ENCODE measurements at regions not wholly inside any gene's neighbourhood (a gene's known extent, or its start where the extent isn't known, plus 50 kb on each side); places are given as distances from the start of the nearest gene placed in this dataset.
A peak's percentile ranks its signal among the peaks of the same experiment; 100 is the strongest.

DNA sequence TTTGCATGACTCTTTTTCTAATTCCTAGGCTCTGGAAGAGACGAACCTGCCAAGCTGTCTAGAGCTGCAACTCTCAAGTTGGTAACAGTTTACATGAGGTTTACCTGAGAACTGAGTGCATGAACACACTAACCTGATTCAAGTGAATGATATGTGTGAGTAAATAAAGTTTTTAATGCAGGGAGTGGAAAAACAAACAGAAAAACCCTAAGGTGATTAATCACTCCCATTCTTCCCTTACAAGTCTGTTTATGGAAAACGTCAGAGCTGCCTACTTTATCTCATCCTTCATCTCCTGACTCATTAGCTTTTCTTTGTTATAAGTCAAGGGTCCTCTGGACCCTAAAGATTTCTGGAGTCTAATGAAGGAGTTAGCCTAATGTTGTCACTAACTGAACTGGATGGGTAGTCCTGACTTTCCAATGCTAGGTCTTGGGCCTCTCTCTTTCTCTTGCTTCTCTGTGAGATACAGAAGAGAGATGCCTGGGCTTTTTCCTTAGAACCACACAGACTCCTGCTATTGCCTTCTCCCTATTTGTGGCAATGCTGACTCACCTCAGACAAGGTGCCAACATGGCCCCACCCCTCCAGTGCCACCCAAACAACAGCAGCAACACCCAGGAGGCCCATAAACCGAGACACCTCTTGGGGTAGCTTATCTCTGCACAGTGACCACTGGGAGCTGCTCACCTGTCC is 952.4 kb downstream of the EPHA4 start:
- no peak for DNase-seq (ENCODE audit: low read depth in 3 of 3)

DNA sequence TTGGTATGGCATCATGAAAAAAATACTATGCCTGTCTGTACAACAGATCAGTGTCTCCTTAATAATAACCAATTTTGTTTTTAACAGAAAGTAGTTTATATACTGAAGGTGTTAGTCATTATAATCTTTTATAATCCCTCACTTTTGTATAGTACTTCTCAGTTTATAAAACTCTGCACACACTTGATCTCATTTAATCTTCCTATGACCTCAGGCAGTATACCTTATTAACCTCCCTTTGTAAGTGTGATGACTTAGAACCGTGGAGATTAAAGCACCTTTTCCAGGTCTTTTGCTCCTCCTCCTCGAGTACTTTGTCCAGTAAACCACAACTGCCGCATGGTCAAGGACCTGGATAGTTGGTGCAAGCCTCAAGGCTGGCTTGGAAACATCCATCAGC is 945.5 kb downstream of the EPHA4 start:
- no peak for DNase-seq (ENCODE audit: low read depth in 3 of 3)

DNA sequence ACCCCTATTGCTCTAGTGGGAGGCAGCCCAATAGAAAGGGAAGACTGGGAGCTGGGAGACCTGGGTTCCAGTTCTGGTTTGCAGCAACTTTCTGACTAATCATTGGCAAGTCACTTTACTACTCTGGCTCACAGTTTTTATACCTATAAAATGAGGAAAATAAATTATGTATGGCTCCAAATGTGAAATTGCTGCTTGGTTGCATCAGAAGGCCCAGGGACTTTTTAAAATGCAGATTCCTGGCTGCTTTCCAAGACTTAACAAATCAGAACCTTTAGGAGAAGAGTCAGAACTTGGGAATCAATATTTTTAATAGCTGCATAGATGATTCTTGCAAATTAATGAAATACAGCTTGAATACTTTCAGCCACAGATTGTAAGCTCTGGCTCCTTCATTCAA is 943.9 kb downstream of the EPHA4 start:
- no peak for DNase-seq (ENCODE audit: low read depth in 3 of 3)

DNA sequence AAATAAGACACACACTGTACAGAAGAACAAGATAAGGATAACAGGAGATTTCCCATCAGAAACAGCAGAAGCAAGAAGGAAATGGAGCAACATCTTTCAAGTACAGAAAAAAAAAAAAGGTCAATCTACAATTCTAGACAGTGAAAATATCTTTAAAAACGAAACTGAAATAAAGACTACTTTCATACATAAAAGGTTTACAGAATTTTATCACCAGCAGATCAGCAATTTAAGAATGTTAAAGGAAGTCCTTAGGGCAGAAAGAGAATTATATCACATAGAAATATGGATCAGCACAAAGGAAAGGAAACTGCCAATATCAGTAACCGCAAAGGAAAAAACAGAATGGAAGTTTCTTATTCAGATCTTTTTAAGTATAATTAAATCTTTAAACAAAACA is 931.0 kb downstream of the EPHA4 start:
- DNase-seq (ENCODE audit: low read depth in 3 of 3), result no peak

DNA sequence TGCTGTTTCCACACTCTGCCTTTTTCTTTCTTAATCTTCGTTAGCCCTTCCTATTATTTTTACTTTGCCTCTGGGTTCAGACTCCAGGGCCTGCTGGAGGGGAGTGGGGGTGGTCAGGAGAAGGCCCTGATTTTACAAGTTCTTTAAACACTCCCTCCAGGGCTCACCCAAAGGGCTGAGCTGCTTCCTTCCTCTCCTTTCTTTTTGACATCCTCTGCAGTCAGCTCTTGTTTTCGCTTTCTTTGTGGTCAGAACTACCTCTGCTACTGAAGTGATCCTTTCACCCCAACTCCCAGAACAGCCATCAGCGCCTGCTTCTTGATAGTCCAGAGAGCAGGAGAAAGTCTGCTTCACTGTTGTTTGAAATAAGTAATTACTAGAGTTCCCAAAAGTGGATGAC is 925.7 kb downstream of the EPHA4 start:
- DNase-seq (ENCODE audit: low read depth in 3 of 3), result no peak

DNA sequence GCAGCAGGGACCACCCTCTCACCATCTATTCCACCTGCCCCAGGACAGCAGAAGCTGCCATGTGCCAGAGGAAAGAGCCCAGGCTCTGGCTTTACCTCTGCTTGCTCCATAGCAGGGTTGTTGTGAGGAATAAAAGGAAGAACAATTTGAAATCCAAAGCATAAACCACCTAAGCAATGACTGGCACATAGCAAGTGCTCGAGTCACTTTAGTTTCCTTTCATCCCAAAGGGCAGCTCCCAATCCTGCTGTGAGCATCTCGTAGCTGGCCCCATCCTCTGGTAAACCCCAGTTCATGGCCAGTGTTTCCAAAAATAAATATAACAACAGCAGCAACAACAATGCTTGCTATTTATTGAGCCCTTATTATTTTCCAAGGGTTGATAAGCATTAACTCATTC is 923.5 kb downstream of the EPHA4 start:
- DNase-seq (ENCODE audit: low read depth in 3 of 3), result no peak

DNA sequence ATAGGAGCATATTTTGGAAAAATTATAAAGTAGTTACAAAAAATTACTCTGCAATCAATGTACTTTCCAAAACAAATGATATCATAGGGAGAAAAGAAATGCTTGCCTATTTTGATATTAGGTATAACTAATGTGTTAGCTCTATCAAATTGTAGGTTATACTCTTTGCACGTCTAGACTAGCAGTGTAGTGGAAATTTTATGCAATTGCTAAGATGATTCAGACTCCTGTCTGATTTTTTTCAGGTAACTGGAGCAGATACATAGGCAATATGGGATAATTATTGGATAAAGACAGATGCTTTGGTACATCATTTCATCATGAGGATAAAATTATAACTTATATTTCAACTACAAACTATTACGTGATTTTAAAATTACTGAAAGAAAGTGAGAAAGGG is 918.3 kb downstream of the EPHA4 start:
- DNase-seq (ENCODE audit: low read depth in 3 of 3), result no peak

DNA sequence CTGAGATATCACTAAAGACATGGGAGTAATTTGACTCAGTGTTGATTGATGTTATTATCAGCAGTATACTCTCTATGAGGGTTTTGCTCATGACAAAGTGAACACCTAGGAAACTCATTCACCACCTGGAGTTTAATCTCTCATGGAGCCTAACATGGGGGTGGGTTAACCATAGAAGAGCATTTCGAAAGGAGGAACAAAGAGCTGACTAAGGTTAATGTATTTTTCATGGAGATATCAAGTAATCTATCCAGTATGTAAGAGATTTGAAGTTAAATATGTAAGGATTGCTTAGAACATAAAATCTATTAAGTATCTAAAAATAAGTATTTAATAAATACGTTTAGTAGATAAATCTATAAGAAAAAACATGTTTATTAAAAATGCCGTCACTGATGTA is 917.8 kb downstream of the EPHA4 start:
- DNase-seq (ENCODE audit: low read depth in 3 of 3), result no peak

DNA sequence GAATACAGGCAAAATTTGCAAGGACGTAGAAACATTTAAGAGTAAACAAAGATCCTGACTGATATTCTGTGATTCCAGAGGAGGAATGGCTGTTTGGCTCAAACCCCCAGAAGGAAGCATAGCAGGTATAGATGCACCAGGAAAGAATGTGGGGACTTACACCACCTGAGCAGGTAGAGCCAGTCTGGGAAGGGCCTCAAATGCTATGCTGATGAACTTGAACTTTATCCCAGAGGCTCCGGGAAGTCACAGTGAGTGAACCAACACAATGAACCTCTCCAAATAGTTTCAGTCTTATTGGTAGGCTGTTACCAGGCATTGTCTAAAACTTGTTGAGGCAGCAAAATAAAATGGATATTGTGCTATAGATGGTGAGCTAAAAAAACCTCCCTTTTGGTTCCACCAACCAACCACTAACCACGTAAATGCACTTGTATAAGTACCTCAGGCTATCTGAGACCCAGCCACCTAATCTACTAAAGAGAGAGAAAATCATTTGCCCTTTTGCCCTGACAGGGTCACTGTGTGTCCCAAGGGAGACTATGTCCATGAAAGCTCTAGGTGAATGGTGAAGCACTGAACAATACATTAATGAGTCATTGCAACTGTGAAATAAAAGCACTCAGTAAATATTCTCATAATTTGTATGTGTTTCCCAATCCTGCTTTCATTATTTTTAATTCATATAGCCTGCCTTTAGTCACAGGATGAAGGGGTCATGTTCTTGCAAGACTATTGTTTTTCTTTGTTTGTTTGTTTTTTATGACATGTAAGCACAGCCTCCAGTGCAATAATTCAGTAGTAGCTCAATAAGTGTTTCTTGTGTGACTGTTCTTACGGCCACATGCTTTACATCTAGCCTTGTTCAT is 911.6 kb downstream of the EPHA4 start:
- no peak for DNase-seq (ENCODE audit: low read depth in 3 of 3)

DNA sequence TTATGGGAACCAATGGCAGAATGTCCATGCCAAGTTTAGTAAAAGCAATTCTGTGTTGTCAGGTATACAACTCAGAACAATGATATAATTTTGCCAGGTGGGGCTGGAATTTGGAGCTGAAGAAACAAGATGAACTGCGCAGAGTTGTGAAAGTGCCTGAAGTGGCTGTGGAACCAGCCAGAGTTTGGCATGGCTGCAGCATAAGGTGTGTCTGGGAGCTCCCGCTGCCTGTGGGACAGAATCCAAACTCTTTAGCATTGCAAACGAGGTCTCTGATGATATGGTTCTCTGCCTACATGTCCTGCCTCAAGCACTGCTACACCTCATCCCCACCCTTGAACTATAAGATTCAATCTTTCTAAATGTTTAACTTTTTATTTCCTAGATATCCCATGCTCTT is 909.7 kb downstream of the EPHA4 start:
- DNase-seq (ENCODE audit: low read depth in 3 of 3), result no peak

DNA sequence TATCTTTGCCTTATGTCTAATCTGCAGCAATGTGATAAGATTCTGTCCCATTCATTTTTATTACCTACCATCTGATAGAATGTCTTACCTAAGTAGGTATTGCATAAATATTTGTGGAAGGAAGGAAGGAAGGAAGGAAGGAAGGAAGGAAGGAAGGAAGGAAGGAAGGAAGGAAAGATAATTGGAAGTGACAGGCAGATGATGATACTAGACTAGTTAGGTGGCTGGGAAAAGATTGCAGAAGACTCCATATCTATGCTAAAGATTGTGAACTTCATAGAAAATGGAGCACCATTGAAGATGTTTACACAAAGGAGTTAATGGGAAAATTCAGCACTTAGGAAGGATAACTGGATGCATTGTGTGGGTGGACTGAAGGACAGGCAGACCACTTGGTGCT is 909.0 kb downstream of the EPHA4 start:
- no peak for DNase-seq (ENCODE audit: low read depth in 3 of 3)

DNA sequence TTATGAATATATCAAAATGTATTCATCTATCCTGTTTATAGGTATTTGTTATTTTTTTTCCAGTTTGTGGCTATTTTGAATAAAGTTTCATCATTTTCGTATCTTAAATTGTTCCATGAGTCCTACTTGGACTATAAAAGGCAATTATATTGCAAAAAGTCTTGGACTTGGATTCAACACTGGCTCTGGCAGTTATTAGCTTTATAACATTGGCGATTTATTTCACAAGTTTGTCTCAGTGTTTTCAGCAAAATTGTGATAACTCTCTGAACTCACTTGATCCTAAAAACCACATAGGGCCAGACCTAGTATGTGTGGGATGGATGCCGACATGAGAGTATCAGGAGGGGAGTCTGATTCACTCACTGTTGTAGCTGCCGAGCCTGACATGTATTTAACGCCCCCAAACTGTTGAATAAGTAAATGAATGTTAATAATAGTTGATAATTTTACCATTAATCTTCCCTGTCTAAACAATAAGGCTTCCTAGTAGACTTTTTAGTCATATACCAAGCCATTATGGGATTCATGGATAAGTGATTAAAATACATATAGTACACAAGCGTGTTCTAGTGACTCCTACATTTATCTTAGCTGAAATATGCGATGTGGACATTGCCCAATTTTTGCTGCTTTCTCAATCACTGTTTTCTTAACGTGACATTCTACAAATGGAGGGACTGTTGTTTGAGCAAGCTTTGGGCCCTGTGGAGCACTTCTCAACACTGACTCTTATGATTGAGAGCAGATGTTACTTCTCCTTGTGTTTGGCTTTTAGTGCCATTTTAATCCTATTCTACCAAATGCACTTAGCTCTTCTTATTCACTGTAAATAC is 907.6 kb downstream of the EPHA4 start:
- no peak for DNase-seq (ENCODE audit: low read depth in 3 of 3)

DNA sequence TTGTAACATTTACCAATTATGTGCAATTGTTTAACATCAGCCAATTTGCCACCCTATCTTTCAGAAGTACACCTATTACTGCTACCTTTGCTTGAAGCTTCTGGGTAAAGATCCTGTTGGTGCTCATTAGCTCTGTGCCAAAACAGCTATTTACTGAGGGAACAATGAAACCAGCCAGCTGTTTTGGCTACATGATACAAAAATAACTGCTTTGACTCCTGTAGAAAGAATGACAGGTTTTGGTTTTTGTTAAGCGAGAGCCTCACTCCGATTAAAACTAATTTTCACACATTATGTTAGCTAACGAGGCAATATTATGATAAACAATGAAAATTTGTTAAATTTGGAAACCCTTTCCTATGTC is 907.0 kb downstream of the EPHA4 start:
- DNase-seq (ENCODE audit: low read depth in 3 of 3), result no peak

DNA sequence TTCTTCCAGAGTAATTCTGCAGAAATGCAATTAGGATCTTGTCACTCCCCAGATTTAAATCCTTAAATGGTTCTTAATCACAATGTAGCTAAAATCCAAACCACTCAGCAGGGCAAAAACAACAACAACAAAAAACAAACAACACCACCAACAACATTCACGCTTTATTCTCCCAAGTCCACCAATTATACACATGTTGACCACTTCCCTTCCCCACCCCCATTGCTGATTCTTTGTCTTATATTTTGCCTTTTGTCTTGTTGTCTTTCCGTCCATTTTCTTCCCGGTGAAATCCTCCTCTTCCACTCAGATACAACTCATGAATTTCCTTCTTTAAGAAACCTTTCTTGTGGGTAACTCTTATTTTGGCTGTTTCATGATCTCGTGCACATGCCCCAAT is 902.8 kb downstream of the EPHA4 start:
- no peak for DNase-seq (ENCODE audit: low read depth in 3 of 3)

DNA sequence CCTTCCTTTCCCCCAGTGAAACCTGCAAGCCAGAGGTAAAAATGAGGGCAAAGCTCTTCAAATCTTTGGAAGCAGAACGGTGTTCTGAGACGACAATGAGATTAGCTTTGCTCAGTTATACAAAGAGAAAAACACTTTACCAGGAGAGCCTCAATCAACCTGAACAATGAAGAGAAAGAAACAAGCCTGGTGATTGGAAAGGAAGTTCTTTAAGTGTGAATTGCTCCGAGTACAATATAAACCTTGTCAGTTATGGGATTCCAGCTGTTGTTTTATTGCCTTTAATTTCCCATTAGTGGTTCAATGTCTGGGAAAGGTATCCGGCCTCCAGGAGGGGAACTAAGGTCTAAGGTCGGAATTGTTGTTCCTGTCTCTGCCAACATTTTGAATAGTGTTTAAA is 901.6 kb downstream of the EPHA4 start:
- DNase-seq (ENCODE audit: low read depth in 3 of 3), result no peak

DNA sequence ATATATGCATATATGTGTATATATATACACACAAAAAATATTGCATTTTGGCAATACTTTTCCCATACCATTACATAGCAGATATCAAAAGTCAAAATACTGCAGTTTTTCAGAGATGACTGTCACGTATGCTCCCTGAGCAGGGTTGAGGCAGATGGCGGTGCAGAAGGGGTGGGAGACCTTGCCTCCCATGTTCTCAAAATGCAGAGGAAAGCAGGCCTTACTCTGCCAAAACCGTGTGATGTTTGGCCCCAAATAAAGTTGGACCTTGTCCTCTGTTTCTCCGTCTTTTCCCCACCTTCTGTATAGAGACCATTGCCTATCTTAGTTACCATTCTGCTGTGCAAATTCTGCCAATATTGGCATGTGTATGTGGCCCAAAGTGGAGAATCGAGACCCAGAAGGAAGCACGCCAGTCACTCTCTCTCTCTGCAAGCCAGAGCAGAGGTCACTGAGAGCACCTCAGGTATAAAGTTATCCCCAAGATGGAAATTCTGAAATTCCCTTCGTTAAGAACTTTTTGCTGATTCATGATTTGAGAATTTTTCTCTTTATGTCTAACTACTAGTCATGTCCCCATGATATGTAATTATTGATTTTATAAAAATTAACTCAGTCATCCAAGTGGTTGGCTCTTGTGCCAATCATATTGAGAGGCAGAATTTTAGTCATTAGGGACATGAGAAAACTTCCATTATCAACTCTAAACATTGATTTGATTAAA is 898.8 kb downstream of the EPHA4 start:
- no peak for DNase-seq (ENCODE audit: low read depth in 3 of 3)

DNA sequence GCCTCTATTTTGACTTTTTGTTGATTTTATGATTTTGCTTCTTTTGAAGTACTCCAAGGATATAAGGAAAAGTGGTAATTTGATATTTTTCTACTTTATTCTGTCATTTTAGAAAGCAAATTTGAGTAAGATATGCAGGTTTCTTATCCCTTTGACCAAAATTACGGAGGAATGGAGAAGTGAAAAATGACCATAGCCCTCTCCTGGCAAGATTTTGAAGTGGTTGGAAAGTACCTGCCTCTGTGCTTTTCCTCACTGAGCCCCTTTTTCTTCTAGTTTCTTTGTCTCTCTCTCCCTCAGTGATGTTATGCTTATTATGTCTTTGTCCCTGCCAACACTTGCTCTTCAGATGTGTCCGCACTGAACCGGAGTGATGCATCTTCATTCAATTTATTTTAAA is 898.1 kb downstream of the EPHA4 start:
- DNase-seq (ENCODE audit: low read depth in 3 of 3), result no peak

DNA sequence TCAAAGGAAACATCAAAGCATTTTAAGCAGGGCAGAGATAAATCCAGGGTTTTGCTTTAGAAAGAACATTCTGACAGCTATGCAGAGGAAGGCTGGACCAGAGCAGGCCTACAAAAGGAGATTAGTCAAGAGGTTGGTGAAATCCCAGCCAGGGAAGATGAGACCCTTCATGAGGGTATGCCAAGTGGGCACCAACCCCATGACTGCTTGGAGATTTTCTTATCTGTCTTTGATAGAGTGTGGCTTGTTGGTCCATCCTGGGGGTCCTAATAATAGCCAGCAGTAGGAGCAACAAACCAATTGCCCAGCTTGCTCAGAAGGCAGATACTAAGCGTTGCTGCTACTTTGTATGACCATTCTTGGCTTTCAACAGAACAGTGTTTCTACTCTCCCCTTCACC is 895.4 kb downstream of the EPHA4 start:
- DNase-seq (ENCODE audit: low read depth in 3 of 3), result no peak

DNA sequence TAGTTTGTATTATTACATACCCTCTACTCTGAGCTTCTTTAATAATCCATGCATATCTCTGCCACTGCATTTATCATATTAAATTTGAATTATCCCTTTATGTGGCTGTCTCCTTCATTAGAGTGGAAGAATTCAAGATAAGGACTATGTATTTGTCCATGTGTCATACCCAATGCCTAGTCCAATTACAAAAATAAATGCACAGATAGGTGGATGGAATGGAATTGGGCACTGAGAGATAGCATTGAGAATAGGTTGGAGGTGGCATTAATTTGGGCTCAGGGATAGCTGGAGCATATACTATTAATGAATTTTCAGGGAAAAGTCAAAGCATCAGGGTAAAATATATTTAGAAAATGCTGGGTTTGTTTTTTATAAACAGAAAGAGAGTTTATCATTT is 893.2 kb downstream of the EPHA4 start:
- DNase-seq (ENCODE audit: low read depth in 3 of 3), result no peak

DNA sequence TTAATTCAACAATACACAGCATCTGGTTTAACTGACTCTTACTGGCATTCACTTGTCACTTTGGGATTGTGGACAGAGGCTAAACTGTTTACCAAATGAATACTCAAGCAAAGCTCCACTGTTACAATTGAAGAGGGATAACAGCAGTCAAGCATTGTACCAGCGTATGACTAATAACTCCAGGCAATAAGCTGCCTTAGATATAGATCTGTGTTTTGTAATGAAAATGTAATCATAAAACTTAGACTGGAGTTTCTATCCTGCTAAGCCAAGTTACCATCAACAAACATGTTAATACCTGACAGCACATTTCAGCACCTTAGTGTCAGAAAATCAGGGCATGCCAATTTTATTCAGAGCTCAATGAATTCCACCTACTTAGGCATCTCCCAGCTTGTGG is 889.5 kb downstream of the EPHA4 start:
- no peak for DNase-seq (ENCODE audit: low read depth in 3 of 3)

DNA sequence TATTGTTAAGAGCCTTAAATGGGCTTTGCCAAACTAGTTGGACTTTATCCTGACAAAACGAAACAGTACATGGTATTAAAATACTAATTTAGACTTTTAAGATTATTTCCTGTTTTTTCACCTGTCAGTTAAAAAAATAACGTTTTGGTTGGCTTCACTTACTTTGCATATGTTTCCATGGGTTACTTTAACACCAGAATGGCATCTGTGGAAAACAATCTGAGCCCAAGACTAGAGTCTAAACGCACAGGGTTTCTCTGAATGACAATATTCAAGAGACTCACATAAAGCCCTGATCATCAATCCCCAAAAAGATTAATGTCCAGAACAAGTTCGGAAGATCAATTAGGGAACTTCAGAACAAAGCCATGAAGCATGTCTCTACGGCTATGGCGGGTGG is 888.0 kb downstream of the EPHA4 start:
- no peak for DNase-seq (ENCODE audit: low read depth in 3 of 3)

DNA sequence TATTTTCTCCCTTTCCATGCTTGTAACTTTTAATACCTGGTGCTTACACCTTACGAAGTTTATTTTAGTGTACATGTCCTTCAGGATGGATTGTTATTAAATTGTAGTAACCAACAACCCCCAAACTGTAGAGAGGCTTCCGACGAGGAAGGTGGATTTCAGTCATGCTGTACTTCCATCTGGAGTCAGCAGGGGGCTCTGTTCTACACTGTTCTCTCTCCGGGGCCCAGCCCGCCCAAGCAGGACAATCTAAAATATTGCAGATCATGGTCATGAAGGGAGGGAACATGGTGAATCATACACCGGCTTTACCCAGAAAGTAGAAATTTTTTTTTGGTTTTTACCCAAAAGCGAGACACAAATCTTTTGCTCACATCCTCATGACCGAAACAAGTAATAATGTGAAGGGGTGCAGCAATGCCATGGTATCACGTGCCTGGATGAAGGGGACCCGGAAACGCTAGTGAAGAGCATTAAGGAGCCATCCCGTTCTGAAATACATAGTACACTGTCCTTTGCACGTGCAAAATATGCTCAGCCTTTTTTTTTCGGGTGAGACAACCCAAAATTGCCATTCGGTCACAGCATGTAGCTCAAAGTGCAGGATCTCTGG is 884.8 kb downstream of the EPHA4 start:
- peak; percentile 28 to 47 (median 34) for DNase-seq (ENCODE audit: low read depth in 3 of 3)
